Body of pancreas (tissue), 4 donors: ENCODE measurements at regions not wholly inside any gene's neighbourhood (a gene's known extent, or its start where the extent isn't known, plus 50 kb on each side); places are given as distances from the start of the nearest gene placed in this dataset.

Experiments
- ATAC-seq: fragments of 150-250 bp; one replicate; pipeline ENCODE4 v1.9.1; 2016
- DNase-seq, 4 donors: peaks; one replicate each; pipeline ENCODE4 v3.0.0-alpha.2; 2019
- H3K27ac ChIP-seq, 4 donors: fragments of 200-600 bp; sonication (generic); 1 replicate in 3 of 4; 2 replicates in 1 of 4; pipeline versions ENCODE4 v1.5.1 to v1.6.1; 2016 to 2019; ENCODE audit warnings: mild to moderate bottlenecking in 1 of 4, mixed read lengths in 1 of 4, moderate library complexity in 1 of 4
- H3K27me3 ChIP-seq, 2 donors: fragments of 200-600 bp; sonication (generic); one replicate each; pipeline ENCODE4 v1.6.0; 2016; ENCODE audit warnings: mild to moderate bottlenecking in 1 of 2
- H3K36me3 ChIP-seq, 2 donors: fragments of 200-600 bp; sonication (generic); replicated peaks in 1 of 2; 2 replicates each; pipeline ENCODE4 v1.5.1; 2016; ENCODE audit warnings: low read depth in 2 of 2; ENCODE audit not compliant: insufficient read depth in 1 of 2
- H3K4me1 ChIP-seq: fragments of 200-600 bp; sonication (generic); one replicate; pipeline ENCODE4 v1.6.0; 2016
- H3K4me3 ChIP-seq, 2 donors: fragments of 200-600 bp; sonication (generic); 1 replicate in 1 of 2; 2 replicates in 1 of 2; pipeline ENCODE4 v1.5.1; 2016 to 2019
- H3K9me3 ChIP-seq, 3 donors: fragments of 200-600 bp; sonication (generic); 1 replicate in 2 of 3; 2 replicates in 1 of 3; pipeline ENCODE4 v1.5.1; 2016
- CTCF ChIP-seq, 7 experiments: fragments of 450-650 bp in 4 of 7; fragments of 200-600 bp in 3 of 7; sonication (generic) in 3 of 7; IDR thresholded peaks; one replicate each; pipeline ENCODE4 v1.5.1; 2016 to 2019; ENCODE audit warnings: antibody characterized with exemption in 7 of 7
- POLR2A ChIP-seq, 3 donors: fragments of 450-650 bp; IDR thresholded peaks; one replicate each; pipeline ENCODE4 v1.6.1; 2016; ENCODE audit warnings: antibody characterized with exemption in 3 of 3, mild to moderate bottlenecking in 2 of 3
- WGBS, 2 donors: methylation state at CpG; one replicate each; pipeline ENCODE4 v1.1.5; 2017; 5-methylcytosine and 5-hydroxymethylcytosine counted together
- intact Hi-C: fragments of 100-400 bp; cut with DNase I; formaldehyde crosslinking; loops from one replicate; pipeline ENCODE4 v1.15.1; 2023

DNA sequence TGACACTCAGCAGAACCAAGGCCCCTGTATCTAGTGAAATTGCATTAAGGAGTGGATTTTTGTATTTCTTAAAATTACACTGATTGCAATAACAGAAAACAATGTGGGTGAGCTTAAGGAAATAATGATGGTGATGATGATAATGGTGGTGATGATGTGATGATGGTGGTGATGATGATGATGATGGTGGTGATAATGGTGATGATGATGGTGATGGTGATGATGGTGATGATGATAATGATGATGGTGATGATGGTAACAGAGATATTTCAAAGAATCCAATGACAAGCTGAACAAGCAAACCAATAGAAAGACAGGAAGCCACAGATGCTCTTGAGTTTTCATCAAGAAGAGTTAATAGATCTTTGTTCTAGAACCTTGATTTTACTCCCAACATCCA is 630.7 kb upstream of the AUTS2 start:
- no peak overlapping the region for H3K27ac ChIP-seq

GRCh38 chr7:68969571-68969970 is 628.7 kb upstream of the AUTS2 start:
- intact Hi-C loops: no loop called here
- 54 to 74% methylated on average over 3 of the region's 3 CpGs for WGBS, 2 donors

More for the DNA sequence above, 630.7 kb upstream of the AUTS2 start:
- no peaks in the 10 kb centered on the region for H3K27me3 ChIP-seq
- DNase-seq (no peak), ATAC-seq (no peak)
- no peaks in the 10 kb centered on the region for H3K36me3 ChIP-seq
- H3K9me3 ChIP-seq: peaks cover 0 to 5% (median 0%) of the 10 kb centered on the region in 3 donors
- no peak overlapping the region for H3K4me3 ChIP-seq
- no peaks in the 10 kb centered on the region for H3K4me1 ChIP-seq
- intact Hi-C loops: no loop called here
- TF ChIP-seq CTCF (IDR thresholded peaks at IDR 0.05) (no peak), POLR2A (IDR thresholded peaks at IDR 0.05) (no peak)

GRCh38 chr7:68971634-68972340 is 626.5 kb upstream of the AUTS2 start:
- no peak for ATAC-seq
- no peak for DNase-seq
- 51 to 52% methylated on average over 6 of the region's 6 CpGs for WGBS, 2 donors
- H3K4me3 ChIP-seq: no peak overlapping the region
- H3K27ac ChIP-seq: no peak overlapping the region
- no peaks in the 10 kb centered on the region for H3K36me3 ChIP-seq
- TF ChIP-seq POLR2A (IDR thresholded peaks at IDR 0.05) (no peak), CTCF (IDR thresholded peaks at IDR 0.05) (no peak)
- intact Hi-C loops: no loop called here
- H3K4me1 ChIP-seq: no peaks in the 10 kb centered on the region
- no peaks in the 10 kb centered on the region for H3K9me3 ChIP-seq
- H3K27me3 ChIP-seq: no peaks in the 10 kb centered on the region

More at GRCh38 chr7:68969571-68969970, 628.7 kb upstream of the AUTS2 start:
- Histone ChIP-seq H3K36me3 (no peaks in the 10 kb centered on the region), H3K4me3 (no peak overlapping the region), H3K27me3 (no peaks in the 10 kb centered on the region), H3K4me1 (no peaks in the 10 kb centered on the region), H3K27ac (no peak overlapping the region), H3K9me3 (no peaks in the 10 kb centered on the region)
- ATAC-seq (no peak), DNase-seq (no peak)
- TF ChIP-seq POLR2A (IDR thresholded peaks at IDR 0.05) (no peak), CTCF (IDR thresholded peaks at IDR 0.05) (no peak)

DNA sequence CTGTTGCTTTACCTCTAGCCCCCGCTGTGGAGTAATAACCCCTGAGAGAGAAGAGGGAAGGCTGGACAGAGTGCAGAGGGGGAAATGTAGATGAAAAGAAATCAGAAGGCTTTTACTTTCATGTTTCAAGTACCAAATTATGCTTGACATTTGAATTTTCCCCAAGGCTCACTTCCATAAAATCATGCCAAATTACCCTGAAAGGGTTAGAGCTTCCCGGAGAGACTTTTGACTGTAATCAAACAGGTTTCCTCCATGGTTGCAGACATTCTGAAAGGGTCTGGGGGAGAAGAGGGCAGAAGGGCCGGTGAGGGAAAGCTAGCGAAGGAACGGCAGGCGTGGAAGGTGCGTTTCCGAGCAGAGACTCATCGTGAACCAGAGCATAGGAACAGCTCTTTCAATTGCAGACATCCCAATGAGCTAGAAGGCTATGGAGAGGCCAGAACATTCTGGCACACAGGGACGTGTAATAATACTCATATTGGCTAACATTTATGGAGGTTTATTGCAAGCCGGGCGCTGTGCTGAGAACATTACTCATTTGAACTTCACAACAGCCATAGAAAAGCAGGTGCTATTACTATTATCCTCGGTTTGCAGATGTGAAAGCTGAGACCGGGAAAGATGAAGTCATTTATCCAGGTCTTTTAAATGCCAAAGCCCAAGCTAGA is 620.8 kb upstream of the AUTS2 start:
- WGBS, 2 donors: 41 to 58% methylated on average over 14 of the region's 14 CpGs
- TF ChIP-seq POLR2A (IDR thresholded peaks at IDR 0.05) (no peak), CTCF (IDR thresholded peaks at IDR 0.05) (no peak)
- H3K27ac ChIP-seq: no peak overlapping the region
- DNase-seq: no peak
- H3K4me3 ChIP-seq: no peak overlapping the region
- no peaks in the 10 kb centered on the region for H3K36me3 ChIP-seq
- H3K27me3 ChIP-seq: no peaks in the 10 kb centered on the region
- no peaks in the 10 kb centered on the region for H3K9me3 ChIP-seq
- intact Hi-C loops: no loop called here
- no peak for ATAC-seq
- H3K4me1 ChIP-seq: no peaks in the 10 kb centered on the region

DNA sequence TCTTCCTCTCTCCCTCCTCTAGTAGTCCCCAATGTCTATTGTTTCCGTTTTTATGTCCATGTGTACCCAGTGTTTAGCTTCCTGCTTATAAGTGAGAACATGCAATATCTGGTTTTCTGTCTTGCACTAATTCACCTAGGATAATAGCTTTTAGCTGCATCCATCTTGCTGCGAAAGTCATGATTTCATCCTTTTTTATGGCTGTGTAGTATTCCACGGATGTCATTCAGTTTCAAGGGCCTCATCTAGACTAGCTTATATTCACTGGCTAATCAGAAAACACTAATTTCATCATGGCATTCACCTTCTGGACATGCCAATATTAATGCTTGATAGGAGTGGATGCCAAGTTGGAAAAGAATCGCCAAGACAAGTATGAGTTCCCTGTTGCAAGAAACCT is 619.6 kb upstream of the AUTS2 start:
- TF ChIP-seq CTCF (IDR thresholded peaks at IDR 0.05) (no peak), POLR2A (IDR thresholded peaks at IDR 0.05) (no peak)
- Histone ChIP-seq H3K4me1 (no peaks in the 10 kb centered on the region), H3K27ac (no peak overlapping the region), H3K4me3 (no peak overlapping the region), H3K9me3 (no peaks in the 10 kb centered on the region), H3K27me3 (no peaks in the 10 kb centered on the region), H3K36me3 (no peaks in the 10 kb centered on the region)
- WGBS, 2 donors: 81 to 87% methylated on average over 4 of the region's 4 CpGs
- ATAC-seq (no peak), DNase-seq (no peak)
- intact Hi-C loops: no loop called here
